Parathyroid adenoma (tissue), 2 donors: ENCODE measurements at regions not wholly inside any gene's neighbourhood (a gene's known extent, or its start where the extent isn't known, plus 50 kb on each side); places are given as distances from the start of the nearest gene placed in this dataset.

Source experiments
- H2AFZ ChIP-seq: fragments of 300-600 bp; sonication (generic); one replicate; pipeline ENCODE4 v1.7.0; 2017; ENCODE audit warnings: antibody characterized with exemption, mild to moderate bottlenecking
- H3K27ac ChIP-seq: fragments of 300-600 bp; sonication (generic); one replicate; pipeline ENCODE4 v1.7.0; 2017
- H3K27me3 ChIP-seq: fragments of 300-600 bp; sonication (generic); one replicate; pipeline ENCODE4 v1.7.0; 2017; ENCODE audit warnings: low read length; ENCODE audit not compliant: control insufficient read depth, insufficient read depth
- H3K36me3 ChIP-seq: fragments of 300-600 bp; sonication (generic); one replicate; pipeline ENCODE4 v1.7.0; 2017; ENCODE audit warnings: low read length; ENCODE audit not compliant: control insufficient read depth, insufficient read depth
- H3K4me1 ChIP-seq: fragments of 300-600 bp; sonication (generic); one replicate; pipeline ENCODE4 v1.7.0; 2017; ENCODE audit warnings: control low read depth
- H3K4me2 ChIP-seq: fragments of 300-600 bp; sonication (generic); one replicate; pipeline ENCODE4 v1.7.0; 2017; ENCODE audit warnings: low read length
- H3K4me3 ChIP-seq: fragments of 300-600 bp; sonication (generic); one replicate; pipeline ENCODE4 v1.7.0; 2017; ENCODE audit warnings: low read depth, low read length
- H3K79me2 ChIP-seq: fragments of 300-600 bp; sonication (generic); one replicate; pipeline ENCODE4 v1.7.0; 2017; ENCODE audit warnings: control low read depth
- H3K9ac ChIP-seq: fragments of 300-600 bp; sonication (generic); one replicate; pipeline ENCODE4 v1.7.0; 2017; ENCODE audit warnings: mild to moderate bottlenecking
- H3K9me3 ChIP-seq: fragments of 300-600 bp; sonication (generic); one replicate; pipeline ENCODE4 v1.7.0; 2017; ENCODE audit warnings: low read length; ENCODE audit not compliant: control insufficient read depth
- CTCF ChIP-seq: fragments of 300-600 bp; sonication (generic); IDR thresholded peaks from one replicate; pipeline ENCODE4 v1.7.0; 2017; ENCODE audit warnings: antibody characterized with exemption, mild to moderate bottlenecking
- donor health status: primary hyperparathyroidism.

DNA sequence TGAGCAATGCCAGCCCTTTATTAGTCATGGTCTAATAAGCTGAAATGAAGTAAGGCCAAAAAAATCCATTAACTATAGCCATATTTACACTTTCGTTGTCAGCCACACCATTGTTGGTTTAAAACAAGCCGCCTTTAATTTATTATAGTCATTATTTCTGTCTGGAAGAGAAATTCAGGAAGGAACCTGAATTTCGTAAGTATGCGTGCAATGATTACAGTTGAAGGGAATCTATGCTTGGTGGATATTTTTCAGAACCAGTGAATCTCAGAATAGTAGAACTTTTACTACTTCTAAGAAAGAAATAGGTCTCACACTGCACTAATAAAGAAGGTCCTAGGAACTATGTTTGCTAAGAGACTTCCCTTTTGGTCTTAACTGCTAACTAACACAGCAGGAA is 59.1 kb downstream of the FAM43A start:
- no peaks in the 10 kb centered on the region for H3K79me2 ChIP-seq
- TF ChIP-seq CTCF = no peak
- no peaks in the 10 kb centered on the region for H3K27me3 ChIP-seq
- H3K9me3 ChIP-seq = no peaks in the 10 kb centered on the region
- no peak overlapping the region for H3K4me2 ChIP-seq
- H2AFZ ChIP-seq = no peak overlapping the region
- no peaks in the 10 kb centered on the region for H3K4me1 ChIP-seq
- H3K4me3 ChIP-seq = no peak overlapping the region
- no peaks in the 10 kb centered on the region for H3K36me3 ChIP-seq
- no peak overlapping the region for H3K27ac ChIP-seq
- H3K9ac ChIP-seq = no peak overlapping the region

DNA sequence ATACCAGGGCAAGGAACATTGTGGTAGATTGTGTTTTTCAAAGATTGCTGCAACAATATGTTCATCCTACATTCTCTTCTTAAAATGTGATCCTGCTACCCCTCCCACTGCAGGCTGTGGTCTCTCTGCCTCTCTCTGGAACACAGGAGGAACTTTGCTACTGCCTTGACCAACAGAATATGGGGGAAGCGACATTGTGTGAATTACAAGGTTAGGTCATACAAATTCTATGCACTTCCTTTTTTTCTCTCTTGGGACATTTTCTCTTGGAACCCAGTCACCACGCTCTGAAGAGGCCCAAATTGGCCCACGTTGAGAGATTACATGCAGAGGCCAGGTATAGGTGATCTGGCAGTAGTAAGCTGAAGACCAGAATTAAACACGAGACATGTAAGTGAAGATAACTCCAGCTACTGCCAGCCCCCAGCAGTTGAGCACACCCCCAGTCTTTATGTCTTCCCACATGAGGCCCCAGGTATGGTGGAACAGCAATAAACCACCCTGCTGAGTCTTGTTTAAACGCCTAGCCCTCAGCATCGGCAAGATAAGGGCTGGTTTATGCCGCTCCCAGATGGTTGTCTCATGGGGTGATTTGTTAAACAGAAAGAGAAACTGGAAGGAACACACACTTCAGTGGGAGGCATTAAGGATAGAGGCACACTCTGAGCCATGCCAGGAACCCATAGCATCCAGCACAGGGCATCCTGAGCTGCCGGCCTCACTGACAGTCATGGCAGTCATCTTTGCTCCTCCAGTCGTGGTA is 59.9 kb downstream of the FAM43A start:
- no peak overlapping the region for H3K9ac ChIP-seq
- no peaks in the 10 kb centered on the region for H3K9me3 ChIP-seq
- no peak for TF ChIP-seq CTCF
- H3K4me2 ChIP-seq = no peak overlapping the region
- H3K36me3 ChIP-seq = no peaks in the 10 kb centered on the region
- no peak overlapping the region for H3K4me3 ChIP-seq
- H3K4me1 ChIP-seq = no peaks in the 10 kb centered on the region
- no peaks in the 10 kb centered on the region for H3K79me2 ChIP-seq
- no peak overlapping the region for H2AFZ ChIP-seq
- H3K27me3 ChIP-seq = no peaks in the 10 kb centered on the region
- no peak overlapping the region for H3K27ac ChIP-seq

DNA sequence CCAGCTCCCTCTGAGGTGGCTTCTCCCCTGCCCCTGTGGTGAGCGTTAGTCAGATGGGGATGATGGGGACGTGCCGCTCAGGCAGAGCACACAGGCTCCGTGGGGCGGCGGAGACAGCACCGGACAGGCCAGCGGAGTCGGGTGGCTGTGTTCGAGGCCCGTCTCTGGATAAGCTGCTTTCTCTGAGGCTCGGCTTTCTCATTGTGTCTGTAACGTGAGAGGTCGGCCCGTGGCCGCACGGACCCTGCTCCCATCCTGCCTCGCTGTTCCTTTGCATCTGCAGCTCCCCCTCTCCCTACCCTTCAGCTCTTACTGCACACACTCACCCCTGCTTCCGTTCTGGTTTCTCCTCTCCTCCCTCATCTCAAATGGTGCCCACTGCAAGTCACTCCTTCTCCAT is 62.5 kb downstream of the FAM43A start:
- H3K36me3 ChIP-seq = no peaks in the 10 kb centered on the region
- no peak overlapping the region for H3K9ac ChIP-seq
- H3K27me3 ChIP-seq = no peaks in the 10 kb centered on the region
- H3K27ac ChIP-seq = no peak overlapping the region
- peak overlapping the region; percentile 18 for H2AFZ ChIP-seq
- no peaks in the 10 kb centered on the region for H3K9me3 ChIP-seq
- H3K79me2 ChIP-seq = no peaks in the 10 kb centered on the region
- H3K4me2 ChIP-seq = no peak overlapping the region
- TF ChIP-seq CTCF = no peak
- no peaks in the 10 kb centered on the region for H3K4me1 ChIP-seq
- H3K4me3 ChIP-seq = no peak overlapping the region

- Histone ChIP-seq H2AFZ (no peak overlapping the region), H3K27ac (no peak overlapping the region), H3K79me2 (no peaks in the 10 kb centered on the region), H3K9me3 (no peaks in the 10 kb centered on the region), H3K4me3 (no peak overlapping the region), H3K4me1 (no peaks in the 10 kb centered on the region), H3K4me2 (no peak overlapping the region), H3K9ac (no peak overlapping the region), H3K27me3 (no peaks in the 10 kb centered on the region), H3K36me3 (no peaks in the 10 kb centered on the region)
- no peak for TF ChIP-seq CTCF
Observed at GRCh38 chr3:194749631-194750490, 64.2 kb downstream of the FAM43A start.
